ENCODE measurements at regions not wholly inside any gene's neighbourhood (a gene's known extent, or its start where the extent isn't known, plus 50 kb on each side); places are given as distances from the start of the nearest gene placed in this dataset.
"Not testable (repeated sequence)": the region's sequence is repeated elsewhere in the genome, so short reads cannot be mapped to it uniquely, and the experiment has no call there.

DNA sequence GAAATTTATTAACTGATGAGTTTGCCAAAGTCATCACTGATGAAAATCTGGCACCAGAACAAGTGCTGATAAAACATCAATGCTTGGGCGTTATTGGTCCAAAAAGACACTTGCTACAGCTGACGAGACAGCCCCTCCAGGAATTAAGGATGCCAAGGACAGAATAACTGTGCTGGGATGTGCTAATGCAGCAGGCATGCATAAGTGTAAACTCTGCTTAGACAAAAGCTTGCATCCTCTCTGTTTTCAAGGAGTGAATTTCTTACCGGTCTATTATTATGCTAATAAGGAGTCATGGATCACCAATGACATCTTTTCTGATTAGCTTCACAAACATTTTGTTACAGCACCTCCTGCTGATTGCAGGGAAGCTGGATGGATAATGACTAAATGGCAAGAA, 402.0 kb downstream of the LTN1 start:
- no peak for DNase-seq (ENCODE audit: low spot score)

DNA sequence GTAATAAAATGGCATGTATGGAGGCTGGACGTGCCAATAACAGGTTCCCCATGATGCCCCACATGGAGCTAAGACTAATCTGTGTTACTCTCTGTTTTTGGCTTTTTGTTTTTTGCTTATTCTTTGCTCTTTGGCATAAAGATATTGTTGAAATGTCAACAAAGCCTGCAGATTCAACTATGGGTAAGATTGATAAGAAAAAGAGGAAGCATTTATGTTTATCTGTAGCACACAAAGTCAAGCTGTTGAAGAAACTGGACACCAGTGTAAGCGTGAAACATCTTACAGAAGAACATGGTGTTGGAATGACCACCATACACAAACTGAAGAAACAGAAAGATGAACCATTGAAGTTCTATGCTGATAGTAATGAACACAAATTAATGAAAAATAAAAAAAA, 402.7 kb downstream of the LTN1 start:
- no peak for DNase-seq (ENCODE audit: low spot score)

DNA sequence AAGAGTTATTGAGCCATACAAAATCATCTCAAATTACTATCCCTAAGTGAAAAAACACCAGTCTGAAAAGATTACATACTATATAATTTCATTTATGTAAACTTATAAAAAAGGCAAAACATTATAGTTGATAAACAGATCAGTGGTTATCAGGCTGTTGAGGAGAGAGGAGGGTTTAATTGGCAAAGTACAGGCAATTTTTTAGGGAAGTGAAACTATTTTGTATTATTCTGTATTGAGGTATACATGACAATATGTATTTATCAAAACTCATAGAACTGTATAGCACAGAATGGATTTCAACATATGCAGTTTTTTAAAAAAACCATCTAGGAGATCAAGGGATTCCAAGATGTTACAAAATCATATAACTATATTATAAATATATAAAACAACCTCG, 403.7 kb downstream of the LTN1 start:
- DNase-seq (ENCODE audit: low spot score) = no peak

DNA sequence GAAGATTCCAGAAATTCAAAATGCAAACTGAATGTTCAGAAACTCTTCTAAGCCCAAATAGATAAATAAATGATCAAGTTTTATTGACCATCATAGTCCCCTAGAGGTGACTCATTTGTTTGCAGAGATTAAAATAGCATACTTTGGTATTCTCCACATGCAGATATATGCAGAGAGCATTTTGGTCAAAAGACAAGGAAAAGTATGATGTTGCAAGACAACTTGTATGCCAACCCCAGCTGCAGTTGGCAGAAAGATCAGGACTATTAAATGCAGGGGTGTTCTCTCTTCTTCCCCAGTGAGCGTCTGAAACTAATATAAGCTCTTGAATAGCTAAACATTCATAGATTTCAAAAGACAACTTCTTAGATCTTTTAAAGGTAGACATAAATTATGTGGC, 404.9 kb downstream of the LTN1 start:
- no peak for DNase-seq (ENCODE audit: low spot score)

DNA sequence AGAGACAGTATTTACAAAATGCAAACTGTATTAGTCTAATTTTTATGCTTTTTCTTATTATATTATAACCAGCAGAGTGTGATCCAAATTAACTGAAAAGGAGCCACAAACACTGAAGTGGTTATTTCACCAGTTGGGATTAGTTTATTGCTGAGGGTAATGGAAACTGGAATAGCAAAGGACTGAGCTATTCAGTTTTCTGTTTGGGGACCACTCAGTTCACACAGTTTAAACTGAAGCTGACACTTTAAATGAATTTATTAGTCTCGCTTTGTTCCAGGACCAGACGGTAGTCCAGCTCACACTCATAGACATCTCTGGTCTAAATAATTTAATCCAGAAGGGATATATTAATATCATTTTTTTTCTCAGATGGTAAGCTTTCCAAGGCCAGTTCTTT, 410.7 kb downstream of the LTN1 start:
- no peak for DNase-seq (ENCODE audit: low spot score)

GRCh38 chr21:28581311-28581731, 411.4 kb downstream of the LTN1 start:
- DNase-seq (ENCODE audit: low spot score) = not testable (repeated sequence)

- DNase-seq (ENCODE audit: low spot score) = no peak
Measured at GRCh38 chr21:28580585-28580984, 412.1 kb downstream of the LTN1 start.

DNA sequence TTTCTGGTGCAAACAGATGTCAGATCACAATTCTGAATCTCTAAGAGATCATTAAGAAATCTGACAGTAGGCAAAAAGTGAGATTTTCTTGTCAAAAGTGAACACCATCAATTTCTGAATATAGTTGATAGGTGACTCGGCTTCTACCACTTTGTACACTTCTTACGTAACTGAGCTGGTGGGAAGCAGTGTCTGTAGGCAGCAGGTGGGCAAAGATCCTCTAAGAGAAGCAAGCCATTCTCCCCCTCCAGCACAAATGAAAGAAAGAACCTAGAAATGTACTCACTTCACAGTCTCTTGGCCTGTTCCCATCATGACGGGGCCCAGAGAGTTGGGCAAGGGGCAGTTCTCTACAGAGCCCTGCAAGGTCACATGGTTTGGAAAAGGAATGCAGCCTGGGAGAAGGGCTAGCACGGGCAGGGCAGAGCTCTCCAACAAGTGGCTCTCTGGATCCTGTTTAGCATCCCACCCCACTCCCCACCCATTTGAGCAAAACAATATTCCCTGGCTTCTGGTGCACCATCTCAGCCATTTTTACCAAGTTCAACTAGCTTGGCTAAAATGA, 412.6 kb downstream of the LTN1 start:
- no peak for DNase-seq (ENCODE audit: low spot score)

DNA sequence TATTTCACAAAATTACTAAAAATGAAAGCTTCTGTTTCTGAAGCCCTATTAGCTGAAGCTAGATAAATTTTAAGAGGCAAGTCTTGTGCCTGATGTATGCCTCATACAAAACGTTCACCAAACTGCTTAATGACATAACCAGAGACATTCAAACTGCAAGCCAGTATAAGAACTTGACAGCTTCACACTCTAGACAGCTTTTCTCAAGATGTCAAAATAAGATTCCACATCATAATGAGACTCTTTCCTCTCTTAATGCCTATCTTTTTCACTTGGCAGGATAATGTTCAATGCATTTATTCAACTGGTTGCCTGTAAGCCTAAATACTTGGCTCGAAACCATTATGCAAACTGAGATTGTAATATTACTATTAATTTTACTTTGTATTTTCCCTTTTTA, 424.0 kb downstream of the LTN1 start:
- no peak for DNase-seq (ENCODE audit: low spot score)

DNA sequence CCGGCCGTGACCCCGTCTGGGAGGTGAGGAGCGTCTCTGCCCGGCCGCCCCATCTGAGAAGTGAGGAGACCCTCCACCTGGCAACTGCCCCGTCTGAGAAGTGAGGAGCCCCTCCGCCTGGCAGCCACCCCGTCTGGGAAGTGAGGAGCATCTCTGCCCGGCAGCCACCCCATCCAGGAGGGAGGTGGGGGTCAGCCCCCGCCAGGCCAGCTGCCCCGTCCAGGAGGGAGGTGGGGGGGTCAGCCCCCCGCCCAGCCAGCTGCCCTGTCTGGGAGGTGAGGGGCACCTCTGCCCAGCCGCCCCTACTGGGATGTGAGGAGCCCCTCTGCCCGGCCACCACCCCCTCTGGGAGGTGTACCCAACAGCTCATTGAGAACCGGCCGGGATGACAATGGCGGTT, 428.7 kb downstream of the LTN1 start:
- not testable (repeated sequence) for DNase-seq (ENCODE audit: low spot score)

DNA sequence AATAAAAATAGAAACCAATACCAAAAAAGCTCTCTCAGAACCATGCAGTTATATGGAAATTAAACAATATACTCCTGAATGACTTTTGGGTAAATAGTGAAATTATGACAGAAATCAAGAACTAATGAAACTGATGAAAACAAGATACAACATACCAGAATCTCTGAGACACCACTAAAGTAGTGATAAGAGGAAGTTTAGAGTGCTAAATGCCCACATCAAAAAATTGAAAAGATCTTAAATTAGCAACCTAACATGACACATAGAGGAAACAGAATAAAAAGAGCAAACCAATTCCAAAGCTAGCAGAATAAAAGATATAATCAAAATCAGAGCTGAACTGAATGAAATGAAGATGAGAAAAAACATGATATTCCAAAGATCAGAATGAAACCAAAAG, 430.9 kb downstream of the LTN1 start:
- DNase-seq (ENCODE audit: low spot score) = no peak

DNA sequence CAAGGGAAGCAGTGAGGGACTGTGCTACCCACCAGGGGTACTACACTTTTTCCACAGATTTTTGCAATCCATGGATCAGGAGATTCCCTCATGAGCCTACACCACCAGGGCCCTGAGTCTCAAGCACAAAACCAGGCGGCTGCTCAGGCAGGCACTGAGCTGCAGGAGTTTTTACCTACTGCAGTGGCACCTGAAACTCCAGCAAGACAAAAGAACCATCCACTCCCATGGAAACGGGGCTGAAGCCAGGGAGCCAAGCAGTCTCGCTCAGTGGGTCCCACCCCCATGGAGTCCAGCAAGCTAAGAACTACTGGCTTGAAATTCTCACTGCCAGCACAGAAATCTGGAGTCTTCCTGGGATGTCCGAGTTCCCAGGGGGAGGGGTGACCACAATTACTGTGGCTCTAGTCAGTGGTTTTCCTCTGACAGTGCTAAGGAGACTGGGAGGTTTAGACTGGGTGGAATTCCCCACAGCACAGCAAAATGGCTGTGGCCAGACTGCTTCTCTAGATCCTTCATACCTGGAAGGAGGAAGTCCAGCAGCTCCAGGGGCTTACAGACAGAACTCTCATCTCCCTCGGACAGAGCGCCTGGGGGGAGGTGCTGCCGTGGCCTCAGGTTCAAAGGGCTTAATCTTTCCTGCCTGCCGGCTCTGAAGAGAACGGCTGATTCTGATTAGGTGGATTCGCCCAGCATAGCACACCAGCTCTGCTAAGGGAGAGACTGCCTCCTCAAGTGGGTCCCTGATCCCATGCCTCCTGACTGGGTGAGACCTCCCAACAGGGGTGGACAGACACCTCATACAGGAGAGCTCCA, 437.8 kb downstream of the LTN1 start:
- DNase-seq (ENCODE audit: low spot score) = no peak

DNA sequence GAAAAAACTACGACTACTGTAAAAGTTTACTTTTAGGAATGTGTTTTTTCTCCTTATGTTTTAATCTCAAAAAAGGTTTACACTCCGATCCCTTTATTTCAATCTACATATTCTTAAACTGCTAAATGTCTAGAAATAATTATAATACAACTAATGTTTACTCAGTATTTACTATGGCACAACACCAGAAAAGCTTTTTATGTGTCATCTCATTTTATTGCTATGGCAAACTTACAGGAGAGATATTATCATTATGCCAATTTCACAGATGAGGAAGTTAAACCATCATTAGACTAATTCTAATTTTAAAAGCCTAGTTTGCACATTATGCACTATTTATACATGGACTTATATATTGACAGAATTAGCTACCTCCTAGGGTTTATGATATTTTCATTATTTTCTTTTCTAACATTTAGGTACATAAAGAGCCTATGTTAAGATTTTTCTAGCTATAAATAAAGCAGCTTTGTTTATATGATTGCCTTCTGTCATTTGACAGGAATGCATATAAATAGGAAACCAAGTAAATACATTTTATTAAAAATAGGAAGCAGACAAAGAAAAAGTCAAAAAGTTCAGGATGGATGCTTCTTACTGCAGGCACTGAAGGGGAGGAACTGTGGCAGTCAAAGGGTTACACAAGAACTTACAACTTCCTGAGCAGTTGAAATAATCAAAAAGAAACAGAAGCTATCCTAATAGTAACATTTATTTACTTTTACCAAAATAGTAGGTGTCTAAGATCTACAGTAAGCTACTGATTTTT, 442.4 kb downstream of the LTN1 start:
- no peak for DNase-seq (ENCODE audit: low spot score)

- no peak for DNase-seq (ENCODE audit: low spot score)
Measured at GRCh38 chr21:28548291-28548690, 444.4 kb downstream of the LTN1 start.

GRCh38 chr21:28547766-28548165, 444.9 kb downstream of the LTN1 start:
- DNase-seq (ENCODE audit: low spot score) = no peak

DNA sequence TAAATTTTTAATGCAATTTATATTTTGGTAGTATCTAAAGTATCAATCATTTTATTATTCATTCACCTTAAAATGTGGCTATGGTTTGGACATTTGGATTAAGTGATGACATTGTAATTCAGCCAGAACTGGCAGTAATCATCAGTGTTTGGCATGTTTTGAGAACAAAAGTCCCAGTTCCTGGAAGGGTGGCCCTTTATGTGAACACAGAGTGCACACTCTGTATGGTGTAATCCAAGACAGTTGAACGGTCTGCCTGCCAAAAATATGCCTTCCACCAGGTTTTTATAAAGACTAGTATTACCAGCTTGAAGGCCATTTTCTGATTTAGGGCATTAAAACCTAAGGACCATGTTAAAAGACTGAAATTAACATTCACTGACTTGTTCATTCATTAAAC, 448.7 kb downstream of the LTN1 start:
- DNase-seq (ENCODE audit: low spot score) = no peak

DNA sequence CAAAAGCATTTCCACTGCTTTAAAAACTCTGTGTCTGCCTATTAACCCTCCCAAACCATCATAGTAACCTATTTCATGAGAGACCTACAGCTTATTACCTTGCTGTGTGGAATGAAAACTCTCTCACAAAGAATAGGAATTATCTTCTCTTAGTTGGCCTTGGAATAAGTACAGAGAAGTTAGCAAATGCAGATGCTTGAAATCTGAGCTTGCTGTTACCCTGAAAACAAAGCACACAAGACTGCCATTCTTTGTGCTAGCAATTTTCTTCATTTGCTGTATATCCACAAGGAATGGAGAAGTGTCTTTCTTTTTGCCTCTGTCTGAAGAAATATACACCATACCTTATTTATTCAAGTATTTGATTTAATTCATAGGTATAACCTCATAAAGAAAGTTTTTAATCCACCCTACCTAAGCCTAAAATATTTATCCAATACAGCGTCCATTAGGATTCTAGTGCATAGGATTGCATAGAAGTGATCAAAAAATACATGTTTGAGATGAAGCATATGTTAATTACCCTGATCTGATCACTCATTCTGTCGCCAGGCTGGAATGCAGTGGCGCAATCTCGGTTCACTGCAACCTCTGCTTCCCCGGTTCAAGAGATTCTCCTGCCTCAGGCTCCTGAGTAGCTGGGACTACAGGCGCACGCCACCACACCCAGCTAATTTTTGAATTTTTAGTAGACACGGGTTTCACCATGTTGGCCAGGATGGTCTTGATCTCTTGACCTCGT, 451.1 kb downstream of the LTN1 start:
- DNase-seq (ENCODE audit: low spot score) = no peak

- no peak for DNase-seq (ENCODE audit: low spot score)
Measured at GRCh38 chr21:28540514-28540913, 452.2 kb downstream of the LTN1 start.

- DNase-seq (ENCODE audit: low spot score) = no peak
Measured at GRCh38 chr21:28539623-28539988, 453.1 kb downstream of the LTN1 start.

DNA sequence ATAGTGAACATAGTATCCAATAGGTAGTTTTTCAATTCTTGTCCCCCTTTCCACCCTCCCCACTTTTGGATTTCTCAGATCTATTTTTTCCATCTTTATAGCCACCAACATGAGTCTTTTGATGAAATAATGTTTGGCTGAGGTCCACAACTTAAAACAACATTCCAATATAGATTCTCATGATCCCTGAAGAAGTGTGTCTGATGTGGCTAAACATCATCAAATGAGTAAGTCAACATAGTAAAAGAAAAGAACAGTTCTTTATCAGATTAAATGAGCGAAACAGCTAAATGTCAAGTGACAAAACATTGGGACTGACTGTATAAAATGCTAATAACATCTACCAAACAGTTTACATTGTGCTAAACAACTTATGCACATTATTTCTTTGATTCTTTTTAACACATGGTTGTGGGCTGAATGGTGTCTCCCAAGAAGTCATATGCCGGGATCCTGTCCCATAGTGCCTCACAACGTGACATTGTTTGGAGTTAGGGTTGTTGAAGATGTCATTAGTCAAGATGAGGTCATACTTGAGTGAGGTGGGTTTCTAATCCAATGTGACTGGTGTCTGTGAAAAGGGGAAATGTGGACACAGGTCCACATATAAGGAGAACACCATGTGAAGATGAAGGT, 453.6 kb downstream of the LTN1 start:
- DNase-seq (ENCODE audit: low spot score) = no peak

DNA sequence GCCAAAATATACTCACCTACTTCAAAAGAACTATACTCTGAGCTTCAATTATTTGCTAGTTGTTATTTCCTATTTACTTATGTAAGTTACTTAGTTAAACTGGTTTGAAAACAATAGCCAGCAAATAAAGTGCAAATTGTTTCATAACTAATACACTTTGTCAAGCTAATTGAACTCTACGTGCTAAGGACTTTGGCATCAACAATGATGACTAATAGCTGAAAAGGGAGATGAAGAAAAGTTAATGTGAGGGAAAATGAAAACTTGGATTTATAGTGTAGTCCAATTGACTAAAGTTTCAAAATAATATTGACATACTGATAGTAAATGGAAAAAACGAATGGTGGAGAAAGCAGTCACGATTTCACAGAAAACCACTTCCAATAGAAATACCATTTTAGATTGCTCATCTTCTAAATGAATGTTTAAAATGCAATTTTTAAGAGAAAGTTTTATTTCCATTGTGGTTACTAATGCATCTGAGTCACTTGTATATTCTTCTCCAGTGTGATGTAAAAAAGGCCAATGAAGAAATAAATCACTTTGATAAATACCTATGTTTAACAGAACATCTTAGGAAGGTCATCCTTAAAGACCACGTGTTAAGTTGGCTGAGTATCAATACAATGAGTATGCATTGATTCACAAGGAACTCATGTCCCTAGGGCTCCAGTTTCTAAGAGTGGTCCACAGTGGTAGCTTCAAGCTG, 455.2 kb downstream of the LTN1 start:
- DNase-seq (ENCODE audit: low spot score) = no peak

Measured in cerebellar cortex (tissue), 1 donor.